MM.1S (cell line): ENCODE measurements at regions not wholly inside any gene's neighbourhood (a gene's known extent, or its start where the extent isn't known, plus 50 kb on each side); places are given as distances from the start of the nearest gene placed in this dataset.

Source experiments
- DNase-seq: peaks from one replicate; pipeline ENCODE4 v3.0.0-alpha.2; 2015
- H2AFZ ChIP-seq: fragments of 300-600 bp; sonication (generic); 2 replicates; pipeline ENCODE4 v1.6.0; 2016; ENCODE audit warnings: antibody characterized with exemption, low read length
- H3F3A ChIP-seq: fragments of 300-600 bp; sonication (generic); 2 replicates; pipeline ENCODE4 v1.6.1; 2016; ENCODE audit warnings: mild to moderate bottlenecking, antibody characterized with exemption, low read length, moderate library complexity, mixed read lengths; ENCODE audit not compliant: insufficient read depth
- H3K27ac ChIP-seq: fragments of 300-600 bp; sonication (generic); 2 replicates; pipeline ENCODE4 v1.5.1; 2016; ENCODE audit warnings: mild to moderate bottlenecking, low read length
- H3K27me3 ChIP-seq: fragments of 300-600 bp; sonication (generic); replicated peaks from 2 replicates; pipeline ENCODE4 v1.6.0; 2016; ENCODE audit warnings: low read length; ENCODE audit not compliant: insufficient read depth
- H3K36me3 ChIP-seq: fragments of 300-600 bp; sonication (generic); replicated peaks from 2 replicates; pipeline ENCODE4 v1.6.1; 2016; ENCODE audit warnings: mild to moderate bottlenecking, low read length, mixed read lengths; ENCODE audit not compliant: insufficient read depth
- H3K4me1 ChIP-seq: fragments of 300-600 bp; sonication (generic); 2 replicates; pipeline ENCODE4 v1.6.1; 2016; ENCODE audit warnings: low read length, mixed read lengths
- H3K4me2 ChIP-seq: fragments of 300-600 bp; sonication (generic); 2 replicates; pipeline ENCODE4 v1.6.0; 2016; ENCODE audit warnings: low read depth, low read length
- H3K4me3 ChIP-seq: fragments of 300-600 bp; sonication (generic); 2 replicates; pipeline ENCODE4 v1.5.1; 2016; ENCODE audit warnings: low read length, mixed read lengths
- H3K79me2 ChIP-seq: fragments of 300-600 bp; sonication (generic); 2 replicates; pipeline ENCODE4 v1.6.1; 2016; ENCODE audit warnings: mixed run types, low read length, mixed read lengths
- H3K9ac ChIP-seq: fragments of 300-600 bp; sonication (generic); 2 replicates; pipeline ENCODE4 v1.6.1; 2016; ENCODE audit warnings: low read length, mixed read lengths
- H3K9me2 ChIP-seq: fragments of 300-600 bp; sonication (generic); replicated peaks from 2 replicates; pipeline ENCODE4 v1.6.1; 2016; ENCODE audit warnings: mild to moderate bottlenecking, low read length, mixed read lengths; ENCODE audit not compliant: insufficient read depth
- H3K9me3 ChIP-seq: fragments of 300-600 bp; sonication (generic); replicated peaks from 2 replicates; pipeline ENCODE4 v1.6.1; 2016; ENCODE audit warnings: mild to moderate bottlenecking, low read length, mixed read lengths; ENCODE audit not compliant: insufficient read depth
- H4K20me1 ChIP-seq: fragments of 300-600 bp; sonication (generic); 2 replicates; pipeline ENCODE4 v1.6.1; 2016; ENCODE audit warnings: mild to moderate bottlenecking, low read length, moderate library complexity, mixed read lengths; ENCODE audit not compliant: insufficient read depth
- EZH2 ChIP-seq: fragments of 300-600 bp; sonication (generic); optimal IDR thresholded peaks from 2 replicates; pipeline ENCODE3; 2017; ENCODE audit warnings: low read depth, mild to moderate bottlenecking, antibody characterized with exemption, low read length, mixed read lengths
- EZH2phosphoT487 ChIP-seq: fragments of 300-600 bp; sonication (generic); IDR thresholded peaks from 2 replicates; pipeline ENCODE4 v1.6.1; 2018; ENCODE audit warnings: antibody characterized with exemption, low read length
- TF ChIP-seq, protein P1 (sequence below): fragments of 300-600 bp; sonication (generic); IDR thresholded peaks from 2 replicates; pipeline ENCODE4 v1.5.1; 2016; ENCODE audit warnings: antibody characterized with exemption, low read length, mixed read lengths

DNA sequence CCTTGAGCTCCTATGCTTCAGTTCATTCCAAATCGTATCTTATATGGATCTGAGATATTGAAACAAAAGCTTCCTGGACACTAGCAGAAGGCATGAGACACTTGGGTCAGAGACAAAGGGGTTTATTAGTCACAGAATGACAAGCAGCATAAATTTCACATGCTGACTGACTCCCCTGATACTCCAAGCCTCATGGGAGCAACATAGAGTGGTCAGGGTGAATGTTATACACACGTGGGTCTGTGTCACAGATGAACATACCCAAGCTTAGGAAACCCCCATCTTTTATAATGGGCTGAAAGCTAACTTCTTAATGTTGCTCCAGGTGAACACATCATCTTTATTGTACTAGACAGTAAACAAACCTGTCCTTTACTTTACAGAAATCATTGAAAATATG, 599.9 kb upstream of the RGS18 start:
- Histone ChIP-seq H4K20me1 (no peaks in the 10 kb centered on the region), H3K4me2 (no peak overlapping the region), H3K4me1 (no peaks in the 10 kb centered on the region), H3K9ac (no peak overlapping the region), H3K4me3 (no peak overlapping the region), H3F3A (no peaks in the 10 kb centered on the region), H3K79me2 (no peaks in the 10 kb centered on the region), H3K27ac (no peak overlapping the region), H3K9me2 (no peaks in the 10 kb centered on the region), H3K36me3 (no peaks in the 10 kb centered on the region), H2AFZ (no peak overlapping the region), H3K27me3 (no peaks in the 10 kb centered on the region), H3K9me3 (no peaks in the 10 kb centered on the region)
- TF ChIP-seq EZH2phosphoT487 (no peak), EZH2 (no peak)
- TF ChIP-seq, protein P1, sequence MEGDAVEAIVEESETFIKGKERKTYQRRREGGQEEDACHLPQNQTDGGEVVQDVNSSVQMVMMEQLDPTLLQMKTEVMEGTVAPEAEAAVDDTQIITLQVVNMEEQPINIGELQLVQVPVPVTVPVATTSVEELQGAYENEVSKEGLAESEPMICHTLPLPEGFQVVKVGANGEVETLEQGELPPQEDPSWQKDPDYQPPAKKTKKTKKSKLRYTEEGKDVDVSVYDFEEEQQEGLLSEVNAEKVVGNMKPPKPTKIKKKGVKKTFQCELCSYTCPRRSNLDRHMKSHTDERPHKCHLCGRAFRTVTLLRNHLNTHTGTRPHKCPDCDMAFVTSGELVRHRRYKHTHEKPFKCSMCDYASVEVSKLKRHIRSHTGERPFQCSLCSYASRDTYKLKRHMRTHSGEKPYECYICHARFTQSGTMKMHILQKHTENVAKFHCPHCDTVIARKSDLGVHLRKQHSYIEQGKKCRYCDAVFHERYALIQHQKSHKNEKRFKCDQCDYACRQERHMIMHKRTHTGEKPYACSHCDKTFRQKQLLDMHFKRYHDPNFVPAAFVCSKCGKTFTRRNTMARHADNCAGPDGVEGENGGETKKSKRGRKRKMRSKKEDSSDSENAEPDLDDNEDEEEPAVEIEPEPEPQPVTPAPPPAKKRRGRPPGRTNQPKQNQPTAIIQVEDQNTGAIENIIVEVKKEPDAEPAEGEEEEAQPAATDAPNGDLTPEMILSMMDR = no peak
- DNase-seq = no peak

DNA sequence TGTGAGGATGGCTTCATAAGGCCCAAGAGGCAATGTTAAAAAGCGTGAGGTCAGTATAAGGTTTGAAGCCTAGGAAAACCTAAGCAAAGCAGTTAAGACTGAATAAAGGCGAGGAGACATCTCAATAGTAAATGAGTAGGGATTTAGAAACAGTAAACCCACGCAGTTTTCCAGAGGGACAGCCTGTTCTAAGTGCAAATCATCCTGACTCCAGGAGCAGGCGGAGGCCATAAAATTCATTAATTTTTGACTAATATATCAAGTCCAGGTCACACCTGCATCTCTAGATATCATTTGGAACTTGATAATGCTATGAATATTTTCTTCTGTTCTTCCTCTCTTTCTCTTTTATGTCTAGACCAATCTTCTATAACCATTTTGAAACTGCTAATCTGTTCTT, 597.0 kb upstream of the RGS18 start:
- no peaks in the 10 kb centered on the region for H3K27me3 ChIP-seq
- no peaks in the 10 kb centered on the region for H4K20me1 ChIP-seq
- H3K27ac ChIP-seq = no peak overlapping the region
- no peak overlapping the region for H2AFZ ChIP-seq
- H3F3A ChIP-seq = no peaks in the 10 kb centered on the region
- DNase-seq = no peak
- H3K4me3 ChIP-seq = no peak overlapping the region
- TF ChIP-seq EZH2 = no peak
- TF ChIP-seq, protein P1 = no peak
- no peak for TF ChIP-seq EZH2phosphoT487
- H3K9me3 ChIP-seq = no peaks in the 10 kb centered on the region
- no peaks in the 10 kb centered on the region for H3K79me2 ChIP-seq
- H3K9me2 ChIP-seq = no peaks in the 10 kb centered on the region
- H3K4me1 ChIP-seq = no peaks in the 10 kb centered on the region
- no peak overlapping the region for H3K4me2 ChIP-seq
- H3K36me3 ChIP-seq = no peaks in the 10 kb centered on the region
- H3K9ac ChIP-seq = no peak overlapping the region

DNA sequence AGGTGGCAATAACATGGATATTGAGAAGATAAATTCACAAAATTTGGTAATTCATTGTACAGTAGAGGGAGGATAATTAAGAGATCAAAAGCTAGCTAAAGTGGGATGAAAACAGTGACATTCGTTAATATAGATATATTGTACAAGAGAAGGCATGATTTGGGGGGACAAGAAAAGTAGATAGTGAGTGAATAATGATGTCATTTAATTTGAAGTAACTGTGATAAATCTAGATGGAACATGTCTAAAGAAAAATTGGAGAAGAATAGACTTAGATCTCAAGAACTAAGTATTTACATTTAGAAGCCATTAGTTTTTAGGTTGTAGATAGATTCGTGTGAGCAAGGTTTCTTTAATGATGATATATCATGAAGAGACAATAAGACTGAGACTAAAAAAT, 594.0 kb upstream of the RGS18 start:
- H3F3A ChIP-seq = no peaks in the 10 kb centered on the region
- no peak overlapping the region for H2AFZ ChIP-seq
- no peak overlapping the region for H3K4me2 ChIP-seq
- DNase-seq = no peak
- no peak overlapping the region for H3K9ac ChIP-seq
- no peak overlapping the region for H3K27ac ChIP-seq
- TF ChIP-seq, protein P1 = no peak
- TF ChIP-seq EZH2phosphoT487 (no peak), EZH2 (no peak)
- no peaks in the 10 kb centered on the region for H3K4me1 ChIP-seq
- H3K9me3 ChIP-seq = no peaks in the 10 kb centered on the region
- H3K79me2 ChIP-seq = no peaks in the 10 kb centered on the region
- no peak overlapping the region for H3K4me3 ChIP-seq
- no peaks in the 10 kb centered on the region for H4K20me1 ChIP-seq
- no peaks in the 10 kb centered on the region for H3K27me3 ChIP-seq
- no peaks in the 10 kb centered on the region for H3K36me3 ChIP-seq
- H3K9me2 ChIP-seq = no peaks in the 10 kb centered on the region
